ENCODE measurements at regions not wholly inside any gene's neighbourhood (a gene's known extent, or its start where the extent isn't known, plus 50 kb on each side); places are given as distances from the start of the nearest gene placed in this dataset.

- no peak for TF ChIP-seq USF2 (IDR thresholded peaks at IDR 0.05; ENCODE audit: low read length)
- TF ChIP-seq YY1 (IDR thresholded peaks at IDR 0.05; ENCODE audit: low read depth, low read length), result no peak
- no peak for TF ChIP-seq EZH2 (IDR thresholded peaks at IDR 0.05; ENCODE audit: low read depth, low read length, severe bottlenecking)
- TF ChIP-seq POLR2A (IDR thresholded peaks at IDR 0.05; ENCODE audit: control extremely low read depth in 1 of 2, low read depth in 2 of 2, low read length in 2 of 2), result no peak
- TF ChIP-seq CEBPB (IDR thresholded peaks at IDR 0.05; ENCODE audit: low read depth, low read length), result no peak
- no peak for TF ChIP-seq CTCF (IDR thresholded peaks at IDR 0.05; ENCODE audit: control extremely low read depth in 1 of 3, insufficient read depth in 1 of 3, low read depth in 1 of 3, low read length in 3 of 3)
- no peak for TF ChIP-seq BRCA1 (IDR thresholded peaks at IDR 0.05; ENCODE audit: low read depth, low read length)
Measured at GRCh38 chr11:122181893-122182292, 65.9 kb upstream of the BLID start.

All from H1 (cell line).